Adrenal gland (tissue), 9 donors: ENCODE measurements at regions not wholly inside any gene's neighbourhood (a gene's known extent, or its start where the extent isn't known, plus 50 kb on each side); places are given as distances from the start of the nearest gene placed in this dataset.
"Not testable (repeated sequence)": the region's sequence is repeated elsewhere in the genome, so short reads cannot be mapped to it uniquely, and the experiment has no call there.

Experiments
- DNase-seq, 7 donors: peaks; one replicate each; pipeline ENCODE4 v3.0.0-alpha.2; 2019 to 2020
- H3K27ac ChIP-seq, 5 donors: fragments of 200-600 bp; sonication (generic) in 4 of 5; 1 replicate in 3 of 5; 2 replicates in 2 of 5; pipeline versions ENCODE4 v1.5.1 to v1.8.0; 2016 to 2020; ENCODE audit warnings: mild to moderate bottlenecking in 1 of 5
- H3K27me3 ChIP-seq: fragments of 200-600 bp; 2 replicates; pipeline ENCODE4 v1.8.0; 2021
- H3K36me3 ChIP-seq, 2 donors: fragments of 200-600 bp; replicated peaks in 1 of 2; 1 replicate in 1 of 2; 2 replicates in 1 of 2; pipeline versions ENCODE4 v1.5.1 to v1.8.0; 2018 to 2022
- H3K4me1 ChIP-seq, 2 donors: fragments of 200-600 bp; replicated peaks in 1 of 2; 1 replicate in 1 of 2; 2 replicates in 1 of 2; pipeline versions ENCODE4 v1.5.1 to v1.8.0; 2018 to 2021
- H3K4me3 ChIP-seq, 4 donors: fragments of 200-600 bp; sonication (generic) in 3 of 4; one replicate each; pipeline ENCODE4 v1.5.1; 2016 to 2018
- H3K9me3 ChIP-seq, 3 donors: fragments of 200-600 bp; sonication (generic) in 1 of 3; replicated peaks in 1 of 3; 1 replicate in 2 of 3; 2 replicates in 1 of 3; pipeline versions ENCODE4 v1.5.1 to v1.8.0; 2016 to 2021
- CTCF ChIP-seq, 6 experiments: fragments of 450-650 bp in 4 of 6; fragments of 200-600 bp in 2 of 6; sonication (generic) in 1 of 6; IDR thresholded peaks; 1 replicate in 5 of 6; 2 replicates in 1 of 6; pipeline versions ENCODE4 v1.5.1 to v1.8.0; 2016 to 2021; ENCODE audit warnings: antibody characterized with exemption in 6 of 6, mild to moderate bottlenecking in 2 of 6, moderate library complexity in 1 of 6
- POLR2A ChIP-seq, 2 donors: fragments of 450-650 bp; IDR thresholded peaks; one replicate each; pipeline ENCODE4 v1.6.1; 2017; ENCODE audit warnings: antibody characterized with exemption in 2 of 2, mild to moderate bottlenecking in 2 of 2, moderate library complexity in 1 of 2
- WGBS, 4 donors: extraction: QIAGEN DNeasy Blood & Tissue Kit in 2 of 4; methylation state at CpG; one replicate each; pipeline versions ENCODE4 v1.1.5 to v1.1.7; 2013 to 2017; 5-methylcytosine and 5-hydroxymethylcytosine counted together
- intact Hi-C, 2 donors: fragments of 100-400 bp; cut with DNase I; formaldehyde crosslinking; loops; one replicate each; pipeline versions ENCODE4 v1.14.1 to v1.15.0; 2022 to 2023
- donor health status: healthy with polysubstance abuse.
- donor health status: Bipolar disorder and iron deficiency.
- donor health status: DM: yes; HTN: yes; CAD: no.
- donor health status: DM: no; HTN: no; CAD: no.
- donor health status: DM: no; HTN: no; CAD: no.

DNA sequence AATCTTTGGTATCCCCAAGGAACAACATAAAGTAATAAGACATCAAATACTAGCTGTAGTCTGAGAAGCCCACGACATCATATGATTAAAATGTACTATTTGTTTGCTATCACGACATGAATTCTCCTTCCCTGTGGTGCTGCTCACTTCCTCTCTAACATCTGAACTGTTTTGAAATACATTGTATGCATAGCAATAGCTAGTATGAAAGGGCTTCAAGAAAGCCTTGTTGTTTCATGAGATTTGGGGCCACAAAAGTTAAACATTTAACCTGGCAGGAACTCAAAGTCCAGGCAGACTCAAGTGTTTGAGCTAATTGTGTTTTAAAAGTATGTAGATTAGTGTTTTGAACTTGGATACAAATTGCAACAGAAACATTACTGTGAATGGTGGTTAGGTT lies 237.4 kb upstream of the PTGER4 start:
- no peaks in the 10 kb centered on the region for H3K27me3 ChIP-seq
- no peak overlapping the region for H3K4me3 ChIP-seq
- H3K4me1 ChIP-seq: no peaks in the 10 kb centered on the region
- WGBS, 4 donors: 34 to 60% (median 41%) methylated on average over 2 of the region's 2 CpGs
- DNase-seq: no peak
- TF ChIP-seq POLR2A (IDR thresholded peaks at IDR 0.05) (no peak), CTCF (IDR thresholded peaks at IDR 0.05) (no peak)
- no peaks in the 10 kb centered on the region for H3K9me3 ChIP-seq
- H3K36me3 ChIP-seq: no peaks in the 10 kb centered on the region
- no peak overlapping the region for H3K27ac ChIP-seq
- intact Hi-C loops: no loop called here

DNA sequence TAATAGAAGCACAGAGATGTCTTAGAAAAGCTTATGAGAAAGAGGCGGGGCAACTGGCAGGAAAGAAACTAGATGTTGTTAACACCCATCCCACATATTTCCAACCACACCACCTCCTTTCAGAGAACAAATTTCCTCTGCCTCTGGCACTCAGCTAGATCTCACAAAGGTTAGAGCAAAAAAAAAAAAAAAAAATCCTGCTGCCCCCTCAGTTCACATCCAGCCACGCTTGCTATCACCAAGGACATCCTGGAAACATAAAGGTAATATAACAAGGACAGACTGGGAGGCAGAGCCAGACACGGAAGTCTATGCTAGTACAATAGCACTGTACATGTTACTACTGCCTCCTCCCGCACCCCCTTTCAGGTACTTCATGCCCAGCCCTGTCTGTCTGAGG lies 238.0 kb upstream of the PTGER4 start:
- TF ChIP-seq CTCF (IDR thresholded peaks at IDR 0.05): no peak
- TF ChIP-seq POLR2A (IDR thresholded peaks at IDR 0.05): no peak
- Histone ChIP-seq H3K27ac (no peak overlapping the region), H3K4me1 (no peaks in the 10 kb centered on the region), H3K4me3 (no peak overlapping the region), H3K36me3 (no peaks in the 10 kb centered on the region), H3K27me3 (no peaks in the 10 kb centered on the region), H3K9me3 (no peaks in the 10 kb centered on the region)
- DNase-seq: no peak
- intact Hi-C loops: no loop called here
- WGBS, 4 donors: 47 to 74% (median 53%) methylated on average over 4 of the region's 4 CpGs

DNA sequence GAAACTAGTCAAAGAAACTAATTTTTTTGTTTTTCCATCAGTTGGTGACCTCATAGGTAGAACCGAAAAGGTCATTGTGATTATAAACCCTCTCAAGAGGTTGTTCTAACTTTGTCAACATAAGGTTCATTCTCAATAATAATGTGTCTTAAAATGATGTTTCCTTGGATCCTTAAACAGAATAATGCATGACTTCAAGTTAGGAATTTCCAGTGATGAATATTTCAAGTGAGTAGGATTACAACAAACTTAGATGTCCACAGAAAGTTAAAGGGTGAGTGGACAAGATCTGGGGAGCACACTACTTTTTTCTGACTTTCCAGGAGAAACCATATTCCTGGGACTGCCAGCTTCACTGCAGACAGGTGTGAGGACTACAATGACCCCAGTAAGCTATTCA lies 239.0 kb upstream of the PTGER4 start:
- intact Hi-C loops: no loop called here
- Histone ChIP-seq H3K27ac (no peak overlapping the region), H3K4me1 (no peaks in the 10 kb centered on the region), H3K27me3 (no peaks in the 10 kb centered on the region), H3K4me3 (no peak overlapping the region), H3K36me3 (no peaks in the 10 kb centered on the region), H3K9me3 (no peaks in the 10 kb centered on the region)
- DNase-seq: no peak
- no peak for TF ChIP-seq POLR2A (IDR thresholded peaks at IDR 0.05)
- TF ChIP-seq CTCF (IDR thresholded peaks at IDR 0.05): no peak
- 77 to 85% (median 82%) methylated on average over 1 of the region's 1 CpG for WGBS, 4 donors

DNA sequence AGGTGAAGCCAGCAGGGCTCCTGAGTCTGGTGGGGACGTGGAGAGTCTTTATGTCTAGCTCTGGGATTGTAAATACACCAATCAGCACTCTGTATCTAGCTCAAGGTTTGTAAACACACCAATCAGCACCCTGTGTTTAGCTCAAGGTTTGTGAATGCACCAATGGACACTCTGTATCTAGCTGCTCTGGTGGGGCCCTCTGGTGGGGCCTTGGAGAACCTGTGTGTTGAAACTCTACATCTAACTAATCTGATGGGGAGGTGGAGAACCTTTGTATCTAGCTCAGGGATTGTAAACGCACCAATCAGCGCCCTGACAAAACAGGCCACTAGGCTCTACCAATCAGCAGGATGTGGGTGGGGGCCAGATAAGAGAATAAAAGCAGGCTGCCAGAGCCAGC lies 240.6 kb upstream of the PTGER4 start:
- 88 to 93% (median 90%) methylated on average over 3 of the region's 3 CpGs; no CpG with 5 or more reads in 1 of the 4 donors for WGBS, 4 donors
- H3K4me1 ChIP-seq, H3K27ac ChIP-seq, H3K36me3 ChIP-seq, H3K9me3 ChIP-seq, DNase-seq, intact Hi-C loops, H3K27me3 ChIP-seq, H3K4me3 ChIP-seq: not testable (repeated sequence)

GRCh38 chr5:40438646-40439045 lies 241.1 kb upstream of the PTGER4 start:
- intact Hi-C loops, DNase-seq, H3K4me3 ChIP-seq, H3K9me3 ChIP-seq, H3K27ac ChIP-seq, H3K27me3 ChIP-seq, H3K36me3 ChIP-seq, H3K4me1 ChIP-seq: not testable (repeated sequence)
- WGBS, 4 donors: 91 to 95% (median 95%) methylated on average over 7 to 26 of the region's 26 CpGs
